GM18499 (cell line): ENCODE measurements at regions not wholly inside any gene's neighbourhood (a gene's known extent, or its start where the extent isn't known, plus 50 kb on each side); places are given as distances from the start of the nearest gene placed in this dataset.

Source experiments
- ATAC-seq: cut with Tn5 transposase; IDR thresholded peaks from one replicate; pipeline ENCODE4 v1.9.1; 2021; ENCODE audit warnings: moderate number of reproducible peaks; ENCODE audit not compliant: insufficient read depth, unreplicated experiment

DNA sequence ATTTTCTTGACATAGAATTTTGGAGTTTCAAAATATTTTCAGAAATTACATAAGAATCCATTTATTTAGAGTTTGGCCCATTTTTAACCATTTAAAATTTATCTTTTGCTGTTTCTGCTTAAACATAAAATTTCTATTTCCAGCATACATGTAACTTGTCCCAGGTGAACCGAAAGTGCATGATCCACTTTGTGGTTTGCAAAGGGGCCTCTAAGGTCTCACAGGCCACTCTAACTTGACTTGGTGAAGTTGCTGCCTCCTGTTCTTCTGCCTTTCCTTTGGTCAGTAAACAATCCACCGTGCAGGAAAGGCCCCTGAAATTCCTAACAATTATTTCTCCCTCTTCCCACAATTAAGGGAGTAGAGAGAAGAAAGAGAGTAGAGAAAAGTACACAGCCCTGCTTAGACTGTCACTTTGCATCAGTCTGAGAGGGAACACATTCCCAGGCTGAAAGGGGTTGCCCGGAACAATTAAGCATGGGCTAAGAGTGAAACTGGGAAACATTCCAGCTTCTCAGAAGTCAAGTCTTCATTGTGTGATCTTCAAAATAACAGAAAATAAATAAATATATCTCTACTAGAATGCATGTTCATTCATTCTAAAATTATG lies 79.5 kb upstream of the SEMA3A start:
- no peak for ATAC-seq

DNA sequence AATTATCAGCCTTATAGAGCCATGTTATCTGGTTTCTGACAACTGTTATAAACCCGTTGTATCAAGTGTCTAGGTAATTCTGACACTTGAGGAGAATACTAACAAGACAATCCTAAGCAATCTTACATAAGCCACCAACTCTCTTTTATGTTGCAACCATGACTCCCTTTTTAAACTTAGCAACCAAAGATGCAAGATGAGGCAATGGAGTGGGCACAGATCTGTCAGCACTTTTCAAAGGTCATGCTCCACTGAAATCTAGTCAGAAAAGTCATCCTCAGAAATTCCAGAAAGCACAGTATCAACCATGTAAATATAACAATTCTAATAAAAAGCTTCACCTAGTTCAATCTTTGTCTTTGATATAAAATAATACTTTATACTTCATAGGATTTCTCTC lies 77.0 kb upstream of the SEMA3A start:
- ATAC-seq = no peak

DNA sequence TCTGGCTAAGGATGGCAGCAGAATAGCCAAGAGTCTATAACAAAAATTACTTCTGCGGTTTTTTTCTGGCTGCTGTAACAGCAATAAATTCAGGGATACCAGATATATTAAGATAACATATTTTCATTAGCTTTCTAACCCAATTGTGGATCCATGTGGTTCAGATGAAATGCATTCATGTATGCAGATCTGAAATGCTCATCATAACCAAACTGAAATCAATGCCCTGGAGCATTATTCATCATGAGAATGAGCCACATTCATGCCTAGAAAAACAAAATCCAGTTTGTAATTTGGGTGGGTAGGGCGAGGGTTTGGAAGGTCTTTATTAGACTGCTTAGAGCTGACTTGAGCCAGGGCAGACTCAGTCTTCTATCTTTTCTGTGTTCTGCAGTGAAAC lies 69.8 kb upstream of the SEMA3A start:
- no peak for ATAC-seq

DNA sequence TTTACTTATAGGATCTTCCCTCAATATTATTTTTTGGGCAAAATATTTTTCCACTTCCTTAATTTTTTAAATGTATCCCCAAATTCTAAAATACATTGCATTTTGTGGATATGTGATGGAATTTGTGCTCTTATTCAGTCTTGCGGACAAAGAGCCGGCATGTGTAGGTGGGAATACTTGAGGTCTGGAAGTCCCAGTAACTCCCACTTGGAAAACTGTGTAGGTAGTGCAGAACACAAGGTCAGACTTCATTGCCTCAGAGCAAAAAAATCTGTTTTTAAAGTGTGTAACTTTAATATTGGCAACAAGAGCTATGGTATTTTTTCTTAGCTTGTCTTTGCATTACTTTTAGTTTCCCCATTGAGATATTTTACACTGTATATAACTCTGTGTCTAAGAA lies 68.5 kb upstream of the SEMA3A start:
- ATAC-seq = no peak

DNA sequence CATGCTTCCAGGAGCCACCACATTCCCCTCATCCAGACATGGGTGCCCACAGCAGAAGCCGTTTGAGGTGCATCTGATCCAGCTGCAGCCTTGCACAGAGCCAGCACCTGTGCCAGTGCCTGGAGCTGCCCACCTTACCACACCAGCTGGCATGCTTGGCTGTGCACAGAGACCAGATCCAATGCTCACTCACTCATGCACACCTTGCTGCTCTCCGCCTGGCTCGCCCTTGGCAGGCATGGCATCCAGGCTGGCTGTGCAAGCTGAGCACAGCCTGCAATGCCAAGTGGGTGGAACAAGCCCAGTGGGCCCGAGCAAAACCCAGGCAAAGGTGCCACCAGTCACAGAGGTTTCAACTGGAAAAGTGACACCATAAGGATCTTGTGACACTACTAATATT lies 66.9 kb upstream of the SEMA3A start:
- no peak for ATAC-seq

DNA sequence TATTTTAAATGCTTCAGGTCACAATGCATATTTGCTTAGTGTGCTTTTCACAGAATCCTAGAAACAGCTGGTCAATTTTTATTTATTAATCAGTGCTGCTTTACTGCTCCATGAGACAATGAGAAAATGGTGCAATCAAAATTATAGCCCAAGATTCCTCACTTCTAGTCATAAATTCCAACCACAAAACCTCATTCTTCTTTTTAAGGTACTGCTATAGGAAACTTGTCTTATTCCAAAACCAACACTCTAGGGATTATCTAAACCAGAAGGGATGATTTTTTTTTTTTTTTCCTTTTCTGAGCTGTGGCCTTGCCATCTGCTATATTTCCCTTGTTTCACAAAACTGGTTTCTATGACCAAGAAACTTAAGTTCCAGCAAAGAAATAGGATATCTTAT lies 64.0 kb upstream of the SEMA3A start:
- ATAC-seq = no peak

DNA sequence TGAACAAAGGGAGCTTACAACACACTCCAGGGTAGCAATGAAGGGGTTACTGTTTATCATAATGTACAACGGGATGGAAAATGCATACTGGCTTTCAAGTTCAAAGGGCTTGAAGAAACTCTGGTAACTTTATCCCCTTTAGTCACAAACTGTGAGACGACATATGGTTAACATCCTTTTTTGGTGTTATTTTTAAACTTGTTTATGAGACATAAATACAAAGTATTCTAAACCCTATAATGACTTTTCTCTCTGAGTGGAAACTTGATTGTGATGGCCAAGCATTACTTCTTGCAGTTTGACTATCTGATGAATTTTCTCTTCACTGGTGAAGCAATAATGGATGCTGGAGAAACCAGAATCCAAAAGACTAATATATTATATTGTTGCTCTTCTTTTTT lies 62.0 kb upstream of the SEMA3A start:
- ATAC-seq = no peak

DNA sequence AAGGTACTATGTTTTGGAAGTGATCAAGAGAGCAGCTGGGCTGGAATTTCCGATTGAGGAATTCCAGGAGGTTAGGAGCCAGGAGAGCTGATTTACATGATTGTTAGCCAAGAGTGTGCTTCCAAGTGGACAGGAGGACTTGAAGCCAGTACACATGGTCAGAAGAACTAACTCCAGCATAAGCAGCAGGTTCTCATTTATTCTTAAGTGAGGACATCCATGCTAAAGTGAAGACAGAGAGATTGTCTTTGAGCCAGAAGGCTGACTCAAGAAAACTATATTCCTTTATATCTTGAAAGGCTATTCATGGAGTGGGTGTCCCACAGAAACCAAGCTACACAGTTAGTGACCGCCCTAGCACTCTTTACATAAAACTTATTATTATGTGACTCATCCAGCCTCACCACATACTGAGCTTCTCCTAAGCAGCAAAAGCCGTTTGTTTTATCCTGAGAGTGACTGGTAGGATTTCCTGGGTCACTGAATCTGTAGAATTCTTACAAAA lies 56.7 kb upstream of the SEMA3A start:
- ATAC-seq = no peak

DNA sequence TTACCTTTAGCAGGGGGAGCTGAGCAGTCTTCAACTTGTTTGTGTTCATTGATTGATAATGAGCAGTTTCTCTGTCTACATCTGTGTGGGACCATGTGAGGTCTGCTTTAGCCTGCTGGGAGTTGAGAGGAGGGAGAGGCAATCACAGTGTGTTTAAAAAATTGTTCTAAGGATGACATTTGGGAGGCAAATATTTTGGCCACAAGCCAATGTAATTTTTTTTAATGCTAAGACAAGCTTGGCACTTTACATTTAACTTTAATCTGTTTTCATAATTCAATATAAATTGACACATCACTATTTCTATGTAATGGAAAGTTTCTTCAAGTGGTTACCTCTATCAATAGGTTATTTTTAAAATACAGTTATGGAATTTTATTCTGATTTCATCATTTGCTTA lies 55.9 kb upstream of the SEMA3A start:
- ATAC-seq = no peak

DNA sequence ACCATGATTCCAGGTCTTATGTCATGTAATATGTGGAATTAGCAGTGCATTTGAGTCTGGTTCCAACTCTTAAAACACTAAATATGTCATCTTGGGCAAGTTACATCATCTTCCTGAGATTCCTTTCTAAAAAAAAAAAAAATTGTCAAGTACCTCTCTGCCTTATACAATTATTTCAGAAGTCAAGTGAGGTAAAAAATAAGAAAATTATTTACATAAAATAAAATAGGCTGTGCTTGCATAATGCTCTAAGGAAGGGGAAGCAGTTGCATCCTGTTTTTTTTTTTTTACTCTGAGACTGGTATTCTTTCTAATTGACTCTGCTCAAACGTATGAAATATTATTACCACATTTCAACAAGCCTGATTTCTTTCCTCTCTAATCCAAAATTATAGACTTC lies 55.1 kb upstream of the SEMA3A start:
- ATAC-seq = no peak

DNA sequence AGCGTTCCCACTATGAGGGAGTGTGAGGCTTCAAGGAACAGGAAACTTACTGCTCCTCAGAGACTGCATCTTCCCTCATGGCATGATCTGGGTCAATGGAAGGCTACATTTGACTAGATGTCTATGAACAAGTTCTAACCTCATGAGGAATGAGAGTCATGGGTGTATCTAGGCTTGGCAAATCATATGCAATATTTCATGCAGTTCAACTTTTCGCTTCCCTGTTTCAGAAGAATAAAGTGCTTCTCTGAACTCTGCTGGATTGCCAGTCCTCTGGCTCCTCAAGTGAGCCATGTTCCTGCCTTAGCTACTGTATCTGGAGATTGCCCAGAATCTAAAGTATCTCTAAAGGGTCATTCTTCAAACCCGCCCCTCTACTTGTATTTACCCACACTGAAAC lies 54.3 kb upstream of the SEMA3A start:
- no peak for ATAC-seq

DNA sequence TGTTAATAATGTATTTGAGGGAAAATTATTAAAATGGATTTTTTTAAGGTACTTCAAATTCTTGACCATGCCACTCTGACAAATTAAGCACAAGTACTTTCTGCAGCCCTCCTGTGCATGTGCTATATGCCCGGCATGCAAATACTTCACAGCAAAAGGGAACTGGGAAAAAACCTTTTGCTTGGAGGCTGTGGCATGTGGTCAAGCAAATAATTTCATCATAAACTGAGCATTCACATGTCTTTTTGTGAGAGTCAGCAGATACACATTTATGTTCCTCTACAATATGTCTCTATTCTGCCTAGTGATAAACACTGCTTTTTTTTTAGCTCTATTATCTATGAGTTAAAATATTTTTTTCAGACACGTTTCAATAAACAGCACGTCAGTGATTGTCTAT lies 53.7 kb upstream of the SEMA3A start:
- no peak for ATAC-seq

DNA sequence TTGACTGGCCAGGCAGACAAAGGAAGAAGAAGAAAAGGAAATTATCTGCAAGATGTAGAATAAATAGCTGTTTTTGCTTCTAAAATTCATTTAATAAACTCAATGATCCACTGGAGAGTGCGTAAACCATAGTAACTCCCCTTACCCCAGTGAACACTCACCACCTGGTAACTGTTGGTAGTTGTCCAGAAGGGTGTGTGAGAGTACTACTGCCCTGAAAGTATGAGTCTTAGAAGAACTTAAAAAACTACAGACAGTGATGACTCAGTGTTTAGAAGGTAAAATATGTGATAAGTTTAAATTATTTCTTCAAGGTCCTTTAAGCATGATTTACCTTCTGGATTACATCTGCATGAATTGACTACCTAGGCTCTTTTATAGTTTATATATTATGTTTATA lies 53.0 kb upstream of the SEMA3A start:
- no peak for ATAC-seq

DNA sequence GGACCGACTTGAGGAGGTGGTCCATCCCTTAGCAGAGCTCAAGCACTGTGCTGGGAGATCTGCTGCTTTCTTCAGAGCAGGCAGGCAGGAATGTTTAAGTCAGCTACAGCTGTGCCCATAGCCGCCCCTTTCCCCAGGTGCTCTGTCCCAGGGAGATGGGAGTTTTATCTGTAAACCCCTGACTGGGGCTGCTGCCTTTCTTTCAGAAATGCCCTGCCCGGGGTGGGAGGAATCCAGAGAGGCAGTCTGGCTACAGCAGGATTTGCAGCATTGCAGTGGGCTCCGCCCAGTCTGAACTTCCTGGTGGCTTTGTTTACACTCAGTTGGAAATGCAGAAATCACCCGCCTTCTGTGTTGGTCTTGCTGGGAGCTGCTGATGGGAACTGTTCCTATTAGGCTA lies 51.2 kb upstream of the SEMA3A start:
- no peak for ATAC-seq
